PFSK-1 (cell line): ENCODE measurements at regions not wholly inside any gene's neighbourhood (a gene's known extent, or its start where the extent isn't known, plus 50 kb on each side); places are given as distances from the start of the nearest gene placed in this dataset.

Source experiments
- FOXP2 ChIP-seq: optimal IDR thresholded peaks from 2 replicates; pipeline ENCODE3; 2011; ENCODE audit warnings: borderline replicate concordance, control low read depth, inconsistent platforms; ENCODE audit not compliant: insufficient read depth; ENCODE audit errors: extremely low read length, extremely low read depth
- POLR2AphosphoS5 ChIP-seq: IDR thresholded peaks from 2 replicates; pipeline ENCODE4 v1.6.1; 2012; ENCODE audit warnings: low read depth, mild to moderate bottlenecking, control low read depth, low read length, moderate library complexity
- REST ChIP-seq, 2 experiments: IDR thresholded peaks; 2 replicates each; pipeline versions ENCODE4 v1.6.1 to v1.8.0; 2011 to 2012; ENCODE audit warnings: low read depth in 2 of 2, low read length in 2 of 2, control low read depth in 1 of 2, inconsistent platforms in 1 of 2, mild to moderate bottlenecking in 1 of 2, moderate library complexity in 1 of 2; ENCODE audit not compliant: insufficient read depth in 1 of 2
- SIN3A ChIP-seq: IDR thresholded peaks from 2 replicates; pipeline ENCODE4 v1.6.1; 2012; ENCODE audit warnings: mild to moderate bottlenecking, low read length, moderate library complexity, borderline replicate concordance; ENCODE audit not compliant: insufficient read depth
- TAF1 ChIP-seq: IDR thresholded peaks from 2 replicates; pipeline ENCODE4 v1.6.1; 2012; ENCODE audit warnings: low read length, control low read depth, borderline replicate concordance; ENCODE audit not compliant: insufficient read depth

DNA sequence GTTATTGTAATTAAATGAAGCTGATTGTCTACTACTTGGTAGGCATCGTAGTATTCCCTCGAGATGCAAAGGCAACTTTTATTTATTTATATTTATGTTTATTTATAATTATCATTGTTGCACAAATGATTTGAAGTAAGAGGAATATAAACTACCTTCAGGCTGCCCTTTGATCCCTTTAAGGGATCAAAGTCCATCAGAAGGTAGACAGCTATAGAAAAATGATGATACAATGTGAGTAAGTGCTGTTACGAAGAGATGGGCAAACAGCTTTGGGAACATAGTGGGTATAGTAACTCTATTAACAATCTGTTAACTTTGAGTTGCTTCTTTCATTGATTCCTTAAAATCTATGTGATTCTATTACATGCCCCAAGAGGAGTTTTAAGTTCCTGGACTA, 512.8 kb upstream of the CITED2 start:
- TF ChIP-seq POLR2AphosphoS5: no peak
- no peak for TF ChIP-seq REST (IDR thresholded peaks at IDR 0.05; ENCODE audit: insufficient read depth in 1 of 2, low read depth in 2 of 2, low read length in 2 of 2)
- TF ChIP-seq TAF1: no peak
- TF ChIP-seq SIN3A: no peak
- no peak for TF ChIP-seq FOXP2
